ENCODE measurements at regions not wholly inside any gene's neighbourhood (a gene's known extent, or its start where the extent isn't known, plus 50 kb on each side); places are given as distances from the start of the nearest gene placed in this dataset.
A peak's percentile ranks its signal among the peaks of the same experiment; 100 is the strongest.

DNA sequence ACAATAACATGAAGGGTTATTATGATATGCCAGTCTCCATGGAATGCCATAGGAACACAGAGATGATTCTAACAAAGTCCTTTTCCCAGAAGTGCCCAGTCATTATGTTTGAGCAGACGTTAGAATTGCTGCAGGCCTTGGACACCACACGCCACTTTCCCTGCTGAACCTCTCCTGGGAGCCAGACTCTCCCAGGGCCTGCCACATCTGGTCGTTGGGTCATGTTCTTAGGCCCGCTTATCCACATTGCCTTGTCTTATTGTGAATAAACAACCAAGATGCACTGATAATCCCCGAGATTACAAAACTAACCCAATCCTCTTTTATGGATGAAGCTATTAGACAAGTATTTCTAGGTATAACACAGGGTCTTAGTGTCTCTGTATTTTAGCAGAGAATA lies 276.5 kb upstream of the CITED2 start:
- ChIA-PET POLR2A (no interaction called here), CTCF (ENCODE audit: low intra/inter-chr PET ratio) (no interaction called here)
- no peak for DNase-seq (ENCODE audit: extremely low read depth in 1 of 4, low spot score in 3 of 4)
- Histone ChIP-seq H3K9me1 (ENCODE audit: control insufficient read depth, insufficient read depth, low read length) (no peaks in the 10 kb centered on the region), H3K36me3 (ENCODE audit: control insufficient read depth, insufficient read depth, low read length) (no peaks in the 10 kb centered on the region), H2AFZ (ENCODE audit: low read depth, low read length) (peak overlapping the region; percentile 87), H3K4me2 (ENCODE audit: insufficient read depth, low read length) (no peak overlapping the region), H3K4me1 (replicated peaks in 1 of 2; ENCODE audit: control insufficient read depth in 2 of 2, insufficient read depth in 2 of 2, low read length in 2 of 2) (peaks cover 22 to 39% of the 10 kb centered on the region in 2 experiments), H3K9ac (ENCODE audit: insufficient read depth in 1 of 2, low read depth in 2 of 2, low read length in 2 of 2) (no peak overlapping the region), H3K27ac (ENCODE audit: extremely low read depth, low read depth, low read length) (no peak overlapping the region), H3K9me3 (replicated peaks; ENCODE audit: control insufficient read depth, insufficient read depth, low read depth, low read length) (no peaks in the 10 kb centered on the region), H3K79me2 (ENCODE audit: control insufficient read depth, insufficient read depth, low read length) (no peaks in the 10 kb centered on the region), H3K27me3 (ENCODE audit: control insufficient read depth in 2 of 2, insufficient read depth in 2 of 2, low read length in 2 of 2) (no peaks in the 10 kb centered on the region), H4K20me1 (replicated peaks; ENCODE audit: control insufficient read depth, insufficient read depth, low read length) (no peaks in the 10 kb centered on the region), H3K4me3 (no peak overlapping the region)
- in situ Hi-C loops (cut with MboI) (no loop called here), intact Hi-C loops (cut with micrococcal nuclease) (no loop called here)
- no peak for ATAC-seq
- TF ChIP-seq HDAC1 (IDR thresholded peaks at IDR 0.05) (no peak), HSF4 (CRISPR knock-in tag; IDR thresholded peaks at IDR 0.05; ENCODE audit: borderline replicate concordance) (0 out of 2 replicates have a peak, but pooled peaks have one; percentile 39), NFE2 (IDR thresholded peaks at IDR 0.05; ENCODE audit: low read depth) (peak; percentile 53), MAFG (tag; conservative IDR thresholded peaks at IDR 0.05) (peak; percentile 49)
- TF ChIP-seq, protein P1, sequence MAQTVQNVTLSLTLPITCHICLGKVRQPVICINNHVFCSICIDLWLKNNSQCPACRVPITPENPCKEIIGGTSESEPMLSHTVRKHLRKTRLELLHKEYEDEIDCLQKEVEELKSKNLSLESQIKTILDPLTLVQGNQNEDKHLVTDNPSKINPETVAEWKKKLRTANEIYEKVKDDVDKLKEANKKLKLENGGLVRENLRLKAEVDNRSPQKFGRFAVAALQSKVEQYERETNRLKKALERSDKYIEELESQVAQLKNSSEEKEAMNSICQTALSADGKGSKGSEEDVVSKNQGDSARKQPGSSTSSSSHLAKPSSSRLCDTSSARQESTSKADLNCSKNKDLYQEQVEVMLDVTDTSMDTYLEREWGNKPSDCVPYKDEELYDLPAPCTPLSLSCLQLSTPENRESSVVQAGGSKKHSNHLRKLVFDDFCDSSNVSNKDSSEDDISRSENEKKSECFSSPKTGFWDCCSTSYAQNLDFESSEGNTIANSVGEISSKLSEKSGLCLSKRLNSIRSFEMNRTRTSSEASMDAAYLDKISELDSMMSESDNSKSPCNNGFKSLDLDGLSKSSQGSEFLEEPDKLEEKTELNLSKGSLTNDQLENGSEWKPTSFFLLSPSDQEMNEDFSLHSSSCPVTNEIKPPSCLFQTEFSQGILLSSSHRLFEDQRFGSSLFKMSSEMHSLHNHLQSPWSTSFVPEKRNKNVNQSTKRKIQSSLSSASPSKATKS (CRISPR knock-in tag; IDR thresholded peaks at IDR 0.05), result no peak
- no peak for FAIRE-seq
- no TSS peak for BruUV-seq (replicated peaks)
- 42% methylated on average over 5 of the region's 5 CpGs for WGBS (ENCODE audit: insufficient coverage, low coverage, missing lambda C conversion rate)

All from K562 (cell line).